ENCODE measurements at regions not wholly inside any gene's neighbourhood (a gene's known extent, or its start where the extent isn't known, plus 50 kb on each side); places are given as distances from the start of the nearest gene placed in this dataset.

DNA sequence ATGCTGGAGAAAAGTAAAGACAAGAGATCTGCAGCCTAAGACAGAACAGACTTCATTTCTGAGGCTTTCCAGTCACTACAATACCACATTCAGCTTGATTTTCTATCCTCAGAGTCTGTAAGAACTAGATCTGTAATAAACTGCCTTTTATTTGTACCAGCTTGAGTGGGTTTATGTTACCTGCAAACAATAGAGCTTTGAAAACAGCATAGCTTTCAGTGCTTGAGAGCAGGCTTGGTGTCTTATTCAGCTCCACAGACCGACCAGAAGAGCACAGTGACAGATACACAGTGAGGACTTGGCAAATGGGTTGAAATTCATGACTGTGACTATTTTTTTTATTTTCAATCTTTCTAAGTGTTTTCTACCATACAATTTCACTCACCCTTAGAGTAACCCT is 207.8 kb upstream of the OTX2 start:
- ATAC-seq (ENCODE audit: low FRiP score in 2 of 2) (no peak), DNase-seq (no peak)
- WGBS, 2 donors = 55 to 65% methylated on average over 1 of the region's 1 CpG
- H3K27me3 ChIP-seq = no peaks in the 10 kb centered on the region
- no peaks in the 10 kb centered on the region for H3K9me3 ChIP-seq
- TF ChIP-seq, protein P1, sequence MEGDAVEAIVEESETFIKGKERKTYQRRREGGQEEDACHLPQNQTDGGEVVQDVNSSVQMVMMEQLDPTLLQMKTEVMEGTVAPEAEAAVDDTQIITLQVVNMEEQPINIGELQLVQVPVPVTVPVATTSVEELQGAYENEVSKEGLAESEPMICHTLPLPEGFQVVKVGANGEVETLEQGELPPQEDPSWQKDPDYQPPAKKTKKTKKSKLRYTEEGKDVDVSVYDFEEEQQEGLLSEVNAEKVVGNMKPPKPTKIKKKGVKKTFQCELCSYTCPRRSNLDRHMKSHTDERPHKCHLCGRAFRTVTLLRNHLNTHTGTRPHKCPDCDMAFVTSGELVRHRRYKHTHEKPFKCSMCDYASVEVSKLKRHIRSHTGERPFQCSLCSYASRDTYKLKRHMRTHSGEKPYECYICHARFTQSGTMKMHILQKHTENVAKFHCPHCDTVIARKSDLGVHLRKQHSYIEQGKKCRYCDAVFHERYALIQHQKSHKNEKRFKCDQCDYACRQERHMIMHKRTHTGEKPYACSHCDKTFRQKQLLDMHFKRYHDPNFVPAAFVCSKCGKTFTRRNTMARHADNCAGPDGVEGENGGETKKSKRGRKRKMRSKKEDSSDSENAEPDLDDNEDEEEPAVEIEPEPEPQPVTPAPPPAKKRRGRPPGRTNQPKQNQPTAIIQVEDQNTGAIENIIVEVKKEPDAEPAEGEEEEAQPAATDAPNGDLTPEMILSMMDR (IDR thresholded peaks at IDR 0.05) = no peak
- no peaks in the 10 kb centered on the region for H3K4me1 ChIP-seq
- no peak overlapping the region for H3K27ac ChIP-seq
- no peak overlapping the region for H3K4me3 ChIP-seq
- H3K36me3 ChIP-seq = no peaks in the 10 kb centered on the region

DNA sequence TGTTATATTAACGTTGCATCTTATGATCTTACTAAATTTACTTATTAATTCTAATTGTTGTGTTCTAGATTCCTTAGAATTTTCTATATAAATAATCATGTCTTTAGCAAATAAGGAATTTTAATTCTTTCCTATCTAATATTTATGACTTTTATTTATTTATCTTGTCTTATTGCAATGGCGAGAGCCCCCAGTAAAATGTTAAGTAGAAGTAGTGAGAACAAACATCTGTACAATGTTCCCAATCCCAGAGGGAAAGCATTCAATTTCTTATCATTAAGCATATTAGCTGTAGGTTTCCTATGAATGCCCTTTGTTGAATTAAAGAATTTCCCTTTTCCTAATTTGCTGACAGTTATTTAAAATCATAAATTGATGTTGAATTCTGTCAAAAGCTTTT is 203.7 kb upstream of the OTX2 start:
- no peaks in the 10 kb centered on the region for H3K4me1 ChIP-seq
- no peak overlapping the region for H3K27ac ChIP-seq
- TF ChIP-seq POLR2A (IDR thresholded peaks at IDR 0.05) (no peak), EP300 (IDR thresholded peaks at IDR 0.05) (no peak), POLR2AphosphoS5 (IDR thresholded peaks at IDR 0.05) (no peak)
- TF ChIP-seq, protein P1 (IDR thresholded peaks at IDR 0.05) = no peak
- no peaks in the 10 kb centered on the region for H3K9me3 ChIP-seq
- WGBS, 2 donors = 86 to 92% methylated on average over 2 of the region's 2 CpGs
- DNase-seq (no peak), ATAC-seq (ENCODE audit: low FRiP score in 2 of 2) (no peak)
- no peak overlapping the region for H3K4me3 ChIP-seq
- no peaks in the 10 kb centered on the region for H3K36me3 ChIP-seq
- H3K27me3 ChIP-seq = no peaks in the 10 kb centered on the region

DNA sequence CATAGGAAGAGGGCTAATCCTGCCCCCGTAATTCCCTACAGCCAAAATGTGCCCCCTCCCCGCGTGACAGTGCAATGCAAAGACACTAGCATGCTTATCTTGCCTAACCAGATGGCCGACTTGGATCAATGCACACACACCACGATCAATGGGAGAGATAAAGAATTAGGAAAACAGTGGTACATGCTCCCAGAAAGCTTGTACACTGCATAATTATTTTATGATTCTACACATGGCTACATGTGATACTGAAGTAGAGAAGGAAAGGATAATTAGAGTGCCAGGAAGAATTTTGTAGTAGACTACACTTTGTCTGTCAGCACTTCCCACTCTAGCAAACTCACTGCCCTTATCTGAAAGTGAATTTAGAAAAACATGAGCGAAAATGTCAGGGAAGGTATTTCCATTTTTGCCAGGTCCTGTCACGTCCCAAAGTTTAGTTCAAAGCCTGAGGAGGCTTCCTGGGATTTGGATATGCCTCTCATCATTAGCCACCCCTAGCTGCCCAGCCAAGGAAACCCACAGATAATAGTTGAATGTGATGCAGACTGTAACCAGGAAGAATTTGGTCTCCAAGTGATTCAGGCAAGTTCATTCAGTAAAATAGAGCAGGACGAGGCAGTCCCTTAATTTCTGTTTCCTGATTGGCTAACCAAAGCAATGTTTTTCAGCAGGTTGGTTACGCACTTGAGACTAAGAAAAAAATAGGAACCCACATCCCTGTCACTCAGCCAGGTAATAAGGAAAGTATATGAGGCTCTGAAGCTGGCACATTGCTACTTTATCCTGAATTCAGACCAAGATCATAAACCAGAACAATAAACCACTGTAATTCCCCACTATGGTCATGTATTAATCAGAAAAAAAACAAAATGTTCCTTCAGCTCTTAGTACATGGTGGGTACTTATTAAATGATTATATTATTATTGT is 199.6 kb upstream of the OTX2 start:
- H3K4me1 ChIP-seq = no peaks in the 10 kb centered on the region
- TF ChIP-seq POLR2AphosphoS5 (IDR thresholded peaks at IDR 0.05) (no peak), POLR2A (IDR thresholded peaks at IDR 0.05) (no peak)

DNA sequence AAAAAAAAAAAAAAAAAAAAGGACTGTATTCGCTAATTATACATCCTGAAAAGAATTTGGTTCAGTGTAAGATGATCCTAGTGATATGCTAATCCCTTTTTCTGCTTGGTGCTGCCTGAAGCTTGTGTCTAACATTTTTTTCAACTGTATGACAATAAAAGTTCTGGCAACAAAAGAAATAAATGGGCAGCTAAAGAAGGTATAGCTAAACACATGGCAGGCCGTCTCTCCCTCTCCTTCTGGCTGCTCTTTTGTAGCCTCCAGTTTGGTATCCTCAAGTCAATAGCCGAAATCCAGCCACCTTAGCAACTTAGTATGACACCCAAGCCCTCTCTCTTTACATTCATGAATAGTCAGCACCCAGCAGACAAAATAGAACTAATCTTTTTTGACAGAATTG is 198.3 kb upstream of the OTX2 start:
- no peak for ATAC-seq (ENCODE audit: low FRiP score in 2 of 2)
- 48 to 68% methylated on average over 3 of the region's 3 CpGs for WGBS, 2 donors

More for the DNA sequence above, 199.6 kb upstream of the OTX2 start:
- Histone ChIP-seq H3K27ac (no peak overlapping the region), H3K27me3 (no peaks in the 10 kb centered on the region), H3K9me3 (no peaks in the 10 kb centered on the region), H3K36me3 (no peaks in the 10 kb centered on the region), H3K4me3 (no peak overlapping the region)
- ATAC-seq (ENCODE audit: low FRiP score in 2 of 2) (no peak), DNase-seq (no peak)
- WGBS, 2 donors = 22 to 27% methylated on average over 9 of the region's 9 CpGs

DNA sequence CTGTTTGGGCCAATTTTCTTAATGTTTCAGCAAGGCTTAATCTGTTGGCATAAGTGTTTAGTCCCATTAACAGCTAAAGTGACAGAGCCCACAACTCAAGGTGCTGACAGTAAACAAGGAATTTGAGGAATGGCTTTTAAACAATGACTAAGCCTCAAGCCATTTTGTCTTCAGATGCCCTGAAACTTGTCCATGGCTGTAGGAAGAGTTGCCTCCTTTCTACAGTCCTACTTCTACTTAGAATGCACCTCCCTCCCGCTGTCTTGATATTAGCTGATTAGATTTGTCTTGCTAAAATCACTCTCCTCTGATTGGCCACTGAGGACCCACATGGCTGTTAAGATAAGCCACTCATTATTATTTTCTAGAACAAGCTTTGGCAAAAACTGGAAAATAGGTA is 188.4 kb upstream of the OTX2 start:
- TF ChIP-seq POLR2AphosphoS5 (IDR thresholded peaks at IDR 0.05) (no peak), POLR2A (IDR thresholded peaks at IDR 0.05) (no peak), EP300 (IDR thresholded peaks at IDR 0.05) (no peak)
- TF ChIP-seq, protein P1 (IDR thresholded peaks at IDR 0.05) = no peak
- H3K9me3 ChIP-seq = no peaks in the 10 kb centered on the region
- DNase-seq (no peak), ATAC-seq (ENCODE audit: low FRiP score in 2 of 2) (no peak)
- no peak overlapping the region for H3K27ac ChIP-seq
- no peak overlapping the region for H3K4me3 ChIP-seq
- H3K27me3 ChIP-seq = no peaks in the 10 kb centered on the region
- WGBS, 2 donors = 84 to 95% methylated on average over 1 of the region's 1 CpG
- H3K36me3 ChIP-seq = no peaks in the 10 kb centered on the region
- H3K4me1 ChIP-seq = peaks cover 0 to 2% (median 0%) of the 10 kb centered on the region in 4 donors

More for the DNA sequence above, 198.3 kb upstream of the OTX2 start:
- H3K36me3 ChIP-seq = no peaks in the 10 kb centered on the region
- H3K27ac ChIP-seq = no peak overlapping the region
- no peak for TF ChIP-seq POLR2AphosphoS5 (IDR thresholded peaks at IDR 0.05)
- TF ChIP-seq, protein P1 (IDR thresholded peaks at IDR 0.05) = no peak
- no peak for TF ChIP-seq EP300 (IDR thresholded peaks at IDR 0.05)
- TF ChIP-seq POLR2A (IDR thresholded peaks at IDR 0.05) = no peak
- no peak overlapping the region for H3K4me3 ChIP-seq
- no peak for DNase-seq
- H3K4me1 ChIP-seq = no peaks in the 10 kb centered on the region
- no peaks in the 10 kb centered on the region for H3K27me3 ChIP-seq
- H3K9me3 ChIP-seq = no peaks in the 10 kb centered on the region
